ENCODE measurements at regions not wholly inside any gene's neighbourhood (a gene's known extent, or its start where the extent isn't known, plus 50 kb on each side); places are given as distances from the start of the nearest gene placed in this dataset.

- no peak for DNase-seq (ENCODE audit: low spot score)
Observed at GRCh38 chr3:106533788-106534160, 665.0 kb upstream of the CBLB start.

GRCh38 chr3:106534206-106534605 lies 665.4 kb upstream of the CBLB start:
- DNase-seq (ENCODE audit: low spot score), result no peak

- DNase-seq (ENCODE audit: low spot score), result no peak
Observed at GRCh38 chr3:106540743-106541142, 671.9 kb upstream of the CBLB start.

GRCh38 chr3:106542101-106542769 lies 673.4 kb upstream of the CBLB start:
- no peak for DNase-seq (ENCODE audit: low spot score)

GRCh38 chr3:106552351-106553043 lies 683.7 kb upstream of the CBLB start:
- DNase-seq (ENCODE audit: low spot score), result no peak

- peak; percentile 16 for DNase-seq (ENCODE audit: low spot score)
Observed at GRCh38 chr3:106560451-106560966, 691.7 kb upstream of the CBLB start.

GRCh38 chr3:106566277-106566676 lies 697.5 kb upstream of the CBLB start:
- no peak for DNase-seq (ENCODE audit: low spot score)

- DNase-seq (ENCODE audit: low spot score), result no peak
Observed at GRCh38 chr3:106570426-106570825, 701.6 kb upstream of the CBLB start.

- no peak for DNase-seq (ENCODE audit: low spot score)
Observed at GRCh38 chr3:106573605-106574004, 704.8 kb upstream of the CBLB start.

GRCh38 chr3:106575029-106575428 lies 706.2 kb upstream of the CBLB start:
- no peak for DNase-seq (ENCODE audit: low spot score)

GRCh38 chr3:106577241-106577640 lies 708.4 kb upstream of the CBLB start:
- DNase-seq (ENCODE audit: low spot score), result no peak

- DNase-seq (ENCODE audit: low spot score), result no peak
Observed at GRCh38 chr3:106578911-106579310, 710.1 kb upstream of the CBLB start.

GRCh38 chr3:106582151-106582550 lies 713.3 kb upstream of the CBLB start:
- no peak for DNase-seq (ENCODE audit: low spot score)

- no peak for DNase-seq (ENCODE audit: low spot score)
Observed at GRCh38 chr3:106587551-106587950, 718.7 kb upstream of the CBLB start.

GRCh38 chr3:106588739-106589138 lies 719.9 kb upstream of the CBLB start:
- no peak for DNase-seq (ENCODE audit: low spot score)

GRCh38 chr3:106589311-106589942 lies 720.6 kb upstream of the CBLB start:
- no peak for DNase-seq (ENCODE audit: low spot score)

- DNase-seq (ENCODE audit: low spot score), result no peak
Observed at GRCh38 chr3:106590216-106590615, 721.4 kb upstream of the CBLB start.

GRCh38 chr3:106593381-106593780 lies 724.6 kb upstream of the CBLB start:
- no peak for DNase-seq (ENCODE audit: low spot score)

GRCh38 chr3:106609666-106610301 lies 741.0 kb upstream of the CBLB start:
- DNase-seq (ENCODE audit: low spot score), result peak; percentile 41

GRCh38 chr3:106610362-106610959 lies 741.6 kb upstream of the CBLB start:
- DNase-seq (ENCODE audit: low spot score), result no peak

- no peak for DNase-seq (ENCODE audit: low spot score)
Observed at GRCh38 chr3:106611116-106611515, 742.3 kb upstream of the CBLB start.

- DNase-seq (ENCODE audit: low spot score), result no peak
Observed at GRCh38 chr3:106611841-106612240, 743.0 kb upstream of the CBLB start.
